HPDE6-E6E7 (cell line): ENCODE measurements at regions not wholly inside any gene's neighbourhood (a gene's known extent, or its start where the extent isn't known, plus 50 kb on each side); places are given as distances from the start of the nearest gene placed in this dataset.

Source experiments
- DNase-seq: peaks from one replicate; pipeline ENCODE4 v3.0.0; 2011; ENCODE audit warnings: missing footprints; ENCODE audit errors: extremely low spot score

DNA sequence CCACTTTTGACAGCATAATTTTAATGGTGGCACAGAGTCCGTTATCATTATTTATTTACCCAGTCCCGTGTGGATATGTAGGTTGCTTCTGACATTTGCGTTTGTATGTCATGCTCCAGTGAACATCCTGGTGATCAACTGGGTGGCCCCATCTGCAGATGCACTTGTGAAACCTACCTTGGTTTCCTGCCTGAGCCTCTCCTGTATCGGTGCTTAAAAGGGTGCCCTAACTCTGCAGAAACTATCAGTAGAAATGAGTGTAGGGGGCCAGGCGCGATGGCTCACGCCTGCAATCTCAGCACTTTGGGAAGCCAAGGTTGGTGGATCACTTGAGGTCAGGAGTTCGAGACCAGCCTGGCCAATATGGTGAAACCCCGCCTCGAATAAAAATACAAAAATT, 92.1 kb upstream of the IER5L start:
- no peak for DNase-seq

DNA sequence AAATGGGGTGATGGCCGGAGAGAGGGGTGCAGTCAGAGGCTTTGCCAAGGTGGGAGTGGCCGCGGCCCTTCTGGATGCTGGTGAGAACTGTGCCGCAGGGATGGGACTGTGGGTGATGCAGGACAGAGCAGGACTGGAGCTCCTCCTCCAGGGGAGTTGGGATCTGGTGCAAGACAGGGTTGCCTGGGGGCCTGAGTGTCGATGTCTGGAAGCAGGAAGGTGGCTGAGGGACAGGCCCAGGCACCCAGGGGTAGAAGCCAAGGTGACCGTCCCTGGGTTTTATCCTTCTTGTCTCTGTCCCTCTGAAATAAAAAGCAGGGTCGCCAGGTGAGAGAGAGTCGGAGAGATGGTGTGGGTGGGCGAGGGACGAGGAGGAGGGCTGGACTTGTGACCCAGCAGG, 89.1 kb upstream of the IER5L start:
- no peak for DNase-seq

GRCh38 chr9:129266536-129266935, 88.5 kb upstream of the IER5L start:
- DNase-seq = no peak

DNA sequence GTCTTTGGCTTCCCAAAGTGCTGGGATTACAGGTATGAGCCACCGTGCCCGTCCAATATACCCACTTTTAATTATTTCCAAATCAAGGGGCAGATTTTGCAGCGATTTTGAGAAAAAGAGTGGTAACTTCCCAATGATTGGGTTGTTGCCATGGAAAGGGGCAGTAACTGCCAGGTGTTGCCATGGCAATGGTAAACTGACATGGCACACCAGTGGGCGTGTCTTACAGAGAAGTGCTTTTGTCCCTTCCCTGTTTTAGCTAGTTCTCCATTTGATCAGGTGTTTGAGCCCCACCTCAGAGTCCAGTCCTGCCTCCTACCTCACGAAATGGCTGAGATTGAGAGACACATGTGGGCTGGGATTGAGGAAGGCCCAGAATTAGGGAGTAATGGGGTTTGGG, 86.3 kb upstream of the IER5L start:
- DNase-seq = no peak

DNA sequence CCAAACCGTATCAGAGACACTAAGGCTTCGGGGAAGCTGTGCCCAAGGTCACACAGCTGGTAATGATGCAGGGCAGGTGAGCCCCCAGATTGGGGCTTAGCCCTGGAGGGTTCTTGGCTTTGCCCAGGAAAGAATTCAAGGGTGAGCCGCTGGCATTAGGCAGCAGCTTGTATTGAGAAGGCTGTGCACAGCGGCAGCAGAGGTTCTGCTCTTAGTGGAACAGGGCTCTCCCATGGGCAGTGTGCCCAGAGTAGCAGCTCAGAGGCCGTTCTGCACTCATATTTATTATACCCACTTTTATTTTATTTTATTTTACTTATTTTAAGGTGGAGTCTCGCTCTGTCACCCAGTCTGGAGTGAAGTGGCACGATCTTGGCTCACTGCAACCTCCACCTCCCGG, 85.8 kb upstream of the IER5L start:
- no peak for DNase-seq

GRCh38 chr9:129262261-129262660, 84.2 kb upstream of the IER5L start:
- DNase-seq = no peak

DNA sequence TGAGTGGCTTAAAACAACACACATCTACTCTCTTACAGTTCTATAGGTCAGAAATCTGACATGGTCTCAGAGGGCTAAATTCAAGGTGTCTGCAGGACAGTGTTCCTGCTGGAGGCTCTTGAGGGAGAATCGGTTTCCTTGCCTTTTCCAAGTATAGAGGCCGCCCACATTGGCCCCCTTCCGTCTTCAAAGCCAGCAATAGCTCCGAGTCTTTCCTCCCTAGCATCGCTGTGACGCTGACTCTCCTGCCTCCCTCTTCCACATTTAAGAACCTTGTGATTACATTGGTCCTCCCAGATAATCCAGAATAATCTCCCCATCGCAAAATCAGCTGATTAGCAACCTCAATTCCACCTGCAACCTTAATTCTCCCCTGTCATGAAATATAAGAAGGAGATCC, 81.3 kb upstream of the IER5L start:
- no peak for DNase-seq

GRCh38 chr9:129258823-129259301, 80.8 kb upstream of the IER5L start:
- no peak for DNase-seq

- peak; percentile 97 for DNase-seq
These were observed 80.2 kb upstream of the IER5L start for GRCh38 chr9:129258124-129258822.

- no peak for DNase-seq
These were observed 79.1 kb upstream of the IER5L start for GRCh38 chr9:129256959-129257713.

DNA sequence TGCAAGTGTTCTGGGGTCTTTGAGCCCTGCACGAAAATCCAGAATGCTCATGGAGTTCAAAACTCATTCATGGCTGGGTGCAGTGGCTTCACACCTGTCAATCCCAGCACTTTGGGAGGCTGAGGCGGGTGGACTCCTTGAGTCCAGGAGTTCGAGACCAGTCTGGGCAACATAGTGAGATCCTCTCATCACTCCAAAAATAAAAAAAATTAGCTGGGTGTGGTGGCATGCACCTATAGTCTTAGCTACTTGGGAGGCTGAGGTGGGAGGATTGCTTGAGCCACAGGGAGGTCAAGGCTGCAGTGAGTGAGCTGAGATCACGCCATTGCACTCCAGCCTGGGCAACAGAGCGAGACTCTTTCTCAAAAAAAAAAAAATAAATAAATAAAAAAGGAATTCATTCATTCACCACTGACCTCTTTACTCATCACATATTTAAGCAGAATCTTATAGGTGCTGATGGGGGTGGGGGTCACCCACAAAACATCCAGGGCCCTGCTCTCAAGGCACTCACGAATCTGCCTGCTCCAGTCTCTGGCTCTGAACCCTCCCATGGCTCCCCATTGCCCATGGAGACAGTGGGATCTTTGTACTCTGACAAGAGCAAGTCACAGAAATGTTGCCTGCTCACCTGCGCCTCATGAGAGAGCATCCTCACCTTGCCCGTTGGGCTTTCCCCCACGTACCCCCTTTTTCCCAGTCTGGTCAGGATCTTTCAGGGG, 76.7 kb upstream of the IER5L start:
- DNase-seq = no peak

DNA sequence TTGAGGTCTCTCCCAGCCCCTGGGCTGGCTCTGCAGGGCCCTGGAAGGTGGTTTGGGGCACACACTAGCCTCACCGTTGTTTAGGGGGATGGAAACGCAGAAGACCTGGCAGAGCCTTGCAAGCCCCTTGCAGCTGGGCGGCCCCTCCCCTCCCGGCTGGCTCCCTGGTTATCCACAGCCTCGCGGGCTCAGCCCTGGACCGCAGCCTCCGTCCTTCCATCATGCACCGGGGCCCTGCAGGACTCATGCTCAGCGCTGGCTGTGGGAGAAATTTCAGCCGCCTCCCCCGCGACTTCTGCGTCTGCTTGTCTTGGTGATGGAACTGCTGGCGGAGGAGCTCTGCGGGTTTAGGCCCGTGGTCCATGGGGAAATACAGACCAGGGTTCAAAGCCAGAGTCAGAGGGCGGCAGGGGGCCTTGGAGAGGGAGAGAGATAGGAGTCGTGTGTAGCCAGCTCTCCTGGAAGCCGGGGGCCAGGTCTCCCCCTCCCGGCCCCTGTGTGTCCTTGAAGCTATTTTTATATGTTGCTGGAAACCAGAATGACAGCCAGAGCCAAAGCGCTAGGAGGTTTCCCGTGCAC, 75.8 kb upstream of the IER5L start:
- no peak for DNase-seq

DNA sequence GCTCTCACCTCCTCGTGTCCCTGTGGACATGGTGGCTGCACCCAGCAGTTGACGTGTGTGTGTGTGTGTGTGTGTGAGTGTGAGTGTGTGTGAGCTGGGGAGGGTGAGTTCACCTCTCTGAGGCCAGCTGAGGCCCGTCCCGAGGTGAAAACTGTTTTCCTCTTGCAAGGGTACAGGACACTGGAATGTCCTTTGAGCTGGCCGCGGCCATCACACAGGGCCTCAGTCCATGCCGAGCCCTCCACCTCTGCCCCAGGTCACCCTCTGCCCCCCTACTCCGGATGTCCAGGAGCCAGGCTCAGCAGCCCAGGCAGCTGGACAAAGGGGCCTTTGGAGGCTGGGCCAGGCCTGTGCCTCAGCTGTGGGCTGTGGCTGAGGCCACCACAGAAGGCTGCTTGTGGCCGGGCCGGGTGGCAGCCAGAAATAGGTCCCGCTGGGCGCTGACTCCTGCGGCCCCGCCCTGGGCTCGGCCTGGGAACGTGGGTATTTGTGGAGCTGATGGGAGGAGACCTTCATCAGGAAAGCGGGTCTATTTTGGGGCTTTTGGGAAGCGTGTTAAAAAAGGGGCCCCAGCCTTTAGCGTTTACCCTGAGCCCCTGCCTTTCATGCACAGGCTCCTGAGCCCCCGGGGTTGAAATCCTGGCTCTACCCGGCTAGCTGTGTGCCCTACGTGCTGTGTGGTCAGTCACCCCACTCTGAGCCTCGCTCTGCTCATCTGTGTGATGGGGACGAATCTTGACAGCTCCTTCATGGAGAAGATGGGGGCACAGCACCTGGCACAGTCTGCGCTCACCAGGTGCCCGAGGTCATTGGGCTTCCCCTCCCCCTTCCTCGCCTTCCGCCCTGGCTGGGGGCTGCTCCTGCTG, 75.1 kb upstream of the IER5L start:
- no peak for DNase-seq

DNA sequence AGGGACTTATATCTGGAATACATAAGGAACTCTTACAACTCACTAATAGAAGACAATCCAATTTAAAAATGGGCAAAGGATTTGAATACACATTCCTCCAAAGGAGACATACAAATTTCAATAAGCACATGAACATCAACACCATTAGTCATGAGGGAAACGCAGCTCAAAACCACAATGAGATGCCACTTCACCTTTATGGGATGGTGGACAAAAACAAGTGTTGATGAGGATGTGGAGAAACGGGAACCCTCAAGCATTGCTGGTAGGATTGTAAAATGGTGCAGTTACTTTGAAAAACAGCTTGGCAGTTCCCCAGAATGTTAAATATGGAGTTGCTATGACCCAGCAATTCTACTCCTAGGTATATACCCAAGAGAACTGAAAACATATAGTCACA, 72.7 kb upstream of the IER5L start:
- DNase-seq = no peak

- no peak for DNase-seq
These were observed 69.5 kb upstream of the IER5L start for GRCh38 chr9:129247285-129248153.

DNA sequence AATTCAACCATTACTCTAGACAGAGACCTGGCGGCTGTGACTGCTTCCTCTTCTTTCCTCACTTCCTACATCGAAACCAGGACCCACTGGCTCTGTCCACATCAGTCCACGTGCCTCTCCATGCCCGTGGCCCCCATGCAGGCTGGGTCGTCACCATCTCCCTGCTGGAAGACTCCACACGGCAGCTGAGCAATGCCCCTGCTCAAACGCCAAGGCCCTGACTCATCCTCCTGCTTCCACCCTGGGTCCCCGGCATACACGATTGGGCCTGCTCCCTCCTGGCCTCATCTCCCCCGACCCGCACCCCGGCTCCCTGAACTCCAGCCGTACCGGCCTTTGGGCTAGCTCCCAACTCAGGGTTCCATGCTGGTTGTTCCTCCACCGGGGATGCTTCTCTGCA, 67.2 kb upstream of the IER5L start:
- no peak for DNase-seq

GRCh38 chr9:129242971-129243561, 65.0 kb upstream of the IER5L start:
- DNase-seq = no peak

DNA sequence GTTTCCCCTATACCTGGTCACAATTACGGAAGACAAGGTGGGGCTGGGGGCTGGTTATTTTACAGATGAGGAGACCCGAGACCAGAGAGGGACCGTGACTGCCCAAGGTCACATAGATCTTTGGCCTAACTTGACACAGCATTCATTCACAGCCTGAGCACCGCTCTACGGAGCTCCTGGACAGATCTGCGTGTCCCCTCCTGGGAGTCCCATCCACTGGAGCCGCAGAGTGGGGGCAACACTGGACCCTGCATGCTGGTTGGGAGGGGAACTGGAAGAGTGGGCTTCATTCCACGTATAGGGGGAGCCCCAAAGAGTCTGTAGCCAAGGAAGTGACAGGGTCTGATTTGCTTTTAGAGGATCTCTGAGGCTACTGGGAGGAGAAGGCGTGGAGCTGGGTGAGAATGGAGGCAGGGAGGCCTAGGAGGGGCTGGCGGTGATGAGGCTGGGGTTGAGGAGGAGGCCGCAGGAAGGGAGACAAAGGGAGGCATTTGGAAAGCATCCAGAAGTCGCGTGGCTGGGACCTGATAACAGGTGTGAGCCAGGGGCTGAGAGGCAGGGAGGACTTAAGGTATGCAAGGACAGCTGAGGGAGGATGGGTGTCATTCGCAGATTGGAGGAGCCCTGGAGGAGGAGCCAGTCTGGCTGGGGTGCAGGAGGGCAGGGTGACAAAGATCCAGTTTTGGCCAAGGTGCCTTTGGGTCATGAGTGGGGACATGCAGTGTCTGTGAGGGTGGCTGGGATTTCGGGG, 64.3 kb upstream of the IER5L start:
- DNase-seq = no peak

DNA sequence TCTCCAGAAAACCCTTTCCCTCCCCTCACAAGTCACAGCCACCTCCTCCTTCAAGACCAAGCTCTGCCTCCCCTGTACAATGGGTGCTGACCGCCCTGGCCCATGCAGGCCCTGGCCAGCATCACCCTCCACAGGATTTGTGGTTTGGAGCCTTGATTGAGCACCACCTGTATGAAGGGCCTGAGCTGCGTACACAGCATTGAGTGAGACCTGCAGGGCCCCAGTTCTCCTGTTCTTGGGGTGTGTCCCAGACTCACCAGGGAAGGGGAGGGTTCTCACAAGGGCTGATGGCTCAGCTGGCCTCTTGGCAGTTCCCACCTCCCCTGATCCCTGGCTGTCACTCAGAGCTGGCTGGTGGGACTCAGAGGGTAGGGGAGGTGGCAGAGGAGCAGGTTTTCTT, 63.7 kb upstream of the IER5L start:
- no peak for DNase-seq
